HG03520 (cell line): ENCODE measurements at regions not wholly inside any gene's neighbourhood (a gene's known extent, or its start where the extent isn't known, plus 50 kb on each side); places are given as distances from the start of the nearest gene placed in this dataset.

Experiments
- ATAC-seq: cut with Tn5 transposase; IDR thresholded peaks from one replicate; pipeline ENCODE4 v1.9.1; 2021; ENCODE audit warnings: mild to moderate bottlenecking, moderate library complexity; ENCODE audit not compliant: unreplicated experiment

- ATAC-seq, result no peak
Observed at GRCh38 chr22:48880749-48881148, 946.9 kb downstream of the BRD1 start.

GRCh38 chr22:48876951-48877350, 950.7 kb downstream of the BRD1 start:
- ATAC-seq, result no peak

GRCh38 chr22:48874956-48875355, 952.7 kb downstream of the BRD1 start:
- no peak for ATAC-seq

- ATAC-seq, result no peak
Observed at GRCh38 chr22:48873191-48873520, 954.5 kb downstream of the BRD1 start.

- no peak for ATAC-seq
Observed at GRCh38 chr22:48872271-48873190, 955.1 kb downstream of the BRD1 start.

- no peak for ATAC-seq
Observed at GRCh38 chr22:48871176-48871840, 956.4 kb downstream of the BRD1 start.

- ATAC-seq, result no peak
Observed at GRCh38 chr22:48870436-48870835, 957.2 kb downstream of the BRD1 start.

- no peak for ATAC-seq
Observed at GRCh38 chr22:48869788-48870187, 957.9 kb downstream of the BRD1 start.

- ATAC-seq, result no peak
Observed at GRCh38 chr22:48869161-48869560, 958.5 kb downstream of the BRD1 start.

GRCh38 chr22:48868554-48868953, 959.1 kb downstream of the BRD1 start:
- no peak for ATAC-seq

GRCh38 chr22:48867891-48868290, 959.8 kb downstream of the BRD1 start:
- no peak for ATAC-seq

- no peak for ATAC-seq
Observed at GRCh38 chr22:48866906-48867681, 960.6 kb downstream of the BRD1 start.

- ATAC-seq, result no peak
Observed at GRCh38 chr22:48864748-48865147, 962.9 kb downstream of the BRD1 start.

GRCh38 chr22:48863965-48864528, 963.6 kb downstream of the BRD1 start:
- no peak for ATAC-seq

- ATAC-seq, result no peak
Observed at GRCh38 chr22:48860557-48860956, 967.1 kb downstream of the BRD1 start.

- ATAC-seq, result no peak
Observed at GRCh38 chr22:48858856-48859255, 968.8 kb downstream of the BRD1 start.

GRCh38 chr22:48858121-48858520, 969.6 kb downstream of the BRD1 start:
- no peak for ATAC-seq

- ATAC-seq, result no peak
Observed at GRCh38 chr22:48857202-48857805, 970.4 kb downstream of the BRD1 start.

- ATAC-seq, result no peak
Observed at GRCh38 chr22:48856308-48856615, 971.4 kb downstream of the BRD1 start.

- no peak for ATAC-seq
Observed at GRCh38 chr22:48855593-48856307, 971.9 kb downstream of the BRD1 start.
